Neural cell (in vitro differentiated cells): ENCODE measurements at regions not wholly inside any gene's neighbourhood (a gene's known extent, or its start where the extent isn't known, plus 50 kb on each side); places are given as distances from the start of the nearest gene placed in this dataset.

Experiments
- H2AFZ ChIP-seq: fragments of 200-600, 300-800 bp; sonication (generic), shearing (Covaris generic); 2 replicates; pipeline ENCODE4 v1.6.0; 2014; ENCODE audit warnings: low read depth, mild to moderate bottlenecking, antibody characterized with exemption, low read length, moderate library complexity
- H3F3A ChIP-seq: fragments of 200-600 bp; shearing (Covaris generic); 2 replicates; pipeline ENCODE4 v1.6.1; 2016; ENCODE audit warnings: mild to moderate bottlenecking, moderate library complexity, mixed read lengths, antibody characterized with exemption, low read length; ENCODE audit not compliant: insufficient read depth, poor library complexity, severe bottlenecking
- H3K27ac ChIP-seq: fragments of 200-600, 300-800 bp; sonication (generic), shearing (Covaris generic); 2 replicates; pipeline ENCODE4 v1.5.1; 2014; ENCODE audit warnings: mild to moderate bottlenecking, low read length, moderate library complexity
- H3K27me3 ChIP-seq: fragments of 300-800, 200-600 bp; sonication (generic), shearing (Covaris generic); 2 replicates; pipeline ENCODE4 v1.6.0; 2014; ENCODE audit warnings: mild to moderate bottlenecking, low read depth, low read length, moderate library complexity; ENCODE audit not compliant: insufficient read depth
- H3K36me3 ChIP-seq: fragments of 300-800, 200-600 bp; sonication (generic), shearing (Covaris generic); 2 replicates; pipeline ENCODE4 v1.5.1; 2014; ENCODE audit warnings: mild to moderate bottlenecking, antibody characterized with exemption, low read length, moderate library complexity; ENCODE audit not compliant: insufficient read depth
- H3K4me2 ChIP-seq: fragments of 300-800, 200-600 bp; sonication (generic), shearing (Covaris generic); 2 replicates; pipeline ENCODE4 v1.6.0; 2014; ENCODE audit warnings: mild to moderate bottlenecking, low read length
- H3K4me3 ChIP-seq: fragments of 300-800, 200-600 bp; sonication (generic), shearing (Covaris generic); 2 replicates; pipeline ENCODE4 v1.5.1; 2014; ENCODE audit warnings: mild to moderate bottlenecking, low read length, moderate library complexity
- H3K79me2 ChIP-seq: fragments of 200-600 bp; shearing (Covaris generic); replicated peaks from 2 replicates; pipeline ENCODE4 v1.6.0; 2014; ENCODE audit warnings: mild to moderate bottlenecking, low read length, moderate library complexity; ENCODE audit not compliant: insufficient read depth
- H3K9ac ChIP-seq: fragments of 300-800, 200-600 bp; sonication (generic), shearing (Covaris generic); 2 replicates; pipeline ENCODE4 v1.6.1; 2016; ENCODE audit warnings: mild to moderate bottlenecking, low read length, mixed read lengths
- H3K9me2 ChIP-seq: fragments of 200-600 bp; shearing (Covaris generic); 2 replicates; pipeline ENCODE4 v1.6.1; 2016; ENCODE audit warnings: mild to moderate bottlenecking, low read length, mixed read lengths; ENCODE audit not compliant: insufficient read depth
- H3K9me3 ChIP-seq: fragments of 200-600, 300-800 bp; sonication (generic), shearing (Covaris generic); 2 replicates; pipeline ENCODE4 v1.6.1; 2016; ENCODE audit warnings: mild to moderate bottlenecking, mixed run types, low read length, moderate library complexity, mixed read lengths
- H4K20me1 ChIP-seq: fragments of 200-600 bp; shearing (Covaris generic); 2 replicates; pipeline ENCODE4 v1.6.1; 2016; ENCODE audit warnings: mild to moderate bottlenecking, mixed run types; ENCODE audit not compliant: insufficient read depth
- CTCF ChIP-seq: fragments of 450-650 bp; IDR thresholded peaks from 2 replicates; pipeline ENCODE4 v1.5.1; 2014; ENCODE audit warnings: antibody characterized with exemption, mild to moderate bottlenecking, moderate library complexity; ENCODE audit not compliant: poor library complexity, severe bottlenecking
- EP300 ChIP-seq: fragments of 450-650 bp; conservative IDR thresholded peaks from 2 replicates; pipeline ENCODE4 v1.6.1; 2014; ENCODE audit warnings: antibody characterized with exemption, mild to moderate bottlenecking, moderate library complexity; ENCODE audit not compliant: poor library complexity, severe bottlenecking
- EZH2 ChIP-seq: fragments of 200-600, 300-800 bp; shearing (Covaris generic), sonication (generic); IDR thresholded peaks from 2 replicates; pipeline ENCODE4 v1.6.1; 2014; ENCODE audit warnings: antibody characterized with exemption, low read length, borderline replicate concordance, mild to moderate bottlenecking; ENCODE audit not compliant: insufficient read depth, poor library complexity, severe bottlenecking
- MXI1 ChIP-seq: fragments of 450-650 bp; conservative IDR thresholded peaks from 2 replicates; pipeline ENCODE4 v1.6.1; 2014; ENCODE audit warnings: antibody characterized with exemption, mild to moderate bottlenecking; ENCODE audit not compliant: poor library complexity, severe bottlenecking
- POLR2AphosphoS5 ChIP-seq: IDR thresholded peaks from 2 replicates; pipeline ENCODE4 v1.6.1; 2012
- RAD21 ChIP-seq: fragments of 450-650 bp; conservative IDR thresholded peaks from 2 replicates; pipeline ENCODE4 v1.6.1; 2014; ENCODE audit warnings: antibody characterized with exemption, mild to moderate bottlenecking, moderate library complexity
- REST ChIP-seq: IDR thresholded peaks from 2 replicates; pipeline ENCODE4 v1.6.1; 2012; ENCODE audit warnings: borderline replicate concordance
- SMC3 ChIP-seq: fragments of 450-650 bp; conservative IDR thresholded peaks from 2 replicates; pipeline ENCODE4 v1.6.1; 2014; ENCODE audit warnings: antibody characterized with exemption, mild to moderate bottlenecking, moderate library complexity; ENCODE audit not compliant: poor library complexity
- TAF1 ChIP-seq: IDR thresholded peaks from 2 replicates; pipeline ENCODE4 v1.6.1; 2012; ENCODE audit warnings: low read depth

- no peak for TF ChIP-seq SMC3
- no peak for TF ChIP-seq TAF1
- no peak for TF ChIP-seq MXI1
These were observed 156.4 kb downstream of the UQCRFS1 start (continued) for GRCh38 chr19:29056535-29056934.

GRCh38 chr19:29054886-29055675, 157.9 kb downstream of the UQCRFS1 start:
- H3K9me2 ChIP-seq: no peaks in the 10 kb centered on the region
- H3K79me2 ChIP-seq: no peaks in the 10 kb centered on the region
- no peak overlapping the region for H3K9ac ChIP-seq
- TF ChIP-seq EZH2 (no peak), POLR2AphosphoS5 (no peak), MXI1 (no peak), EP300 (no peak), CTCF (no peak)
- H3K27me3 ChIP-seq: no peaks in the 10 kb centered on the region
- no peaks in the 10 kb centered on the region for H3F3A ChIP-seq
- no peak overlapping the region for H3K27ac ChIP-seq
- no peak overlapping the region for H3K4me2 ChIP-seq
- H3K36me3 ChIP-seq: no peaks in the 10 kb centered on the region
- H2AFZ ChIP-seq: no peak overlapping the region
- no peaks in the 10 kb centered on the region for H4K20me1 ChIP-seq
- no peaks in the 10 kb centered on the region for H3K9me3 ChIP-seq
- no peak overlapping the region for H3K4me3 ChIP-seq

- H3K27me3 ChIP-seq: no peaks in the 10 kb centered on the region
- H3K27ac ChIP-seq: no peak overlapping the region
- TF ChIP-seq TAF1 (no peak), SMC3 (no peak), MXI1 (no peak), EP300 (no peak), CTCF (no peak), RAD21 (no peak), EZH2 (no peak), REST (no peak), POLR2AphosphoS5 (no peak)
- no peaks in the 10 kb centered on the region for H3K36me3 ChIP-seq
- H3F3A ChIP-seq: no peaks in the 10 kb centered on the region
- no peak overlapping the region for H3K4me3 ChIP-seq
- no peak overlapping the region for H2AFZ ChIP-seq
- no peaks in the 10 kb centered on the region for H4K20me1 ChIP-seq
- no peak overlapping the region for H3K4me2 ChIP-seq
- no peaks in the 10 kb centered on the region for H3K9me3 ChIP-seq
- no peaks in the 10 kb centered on the region for H3K9me2 ChIP-seq
- H3K79me2 ChIP-seq: no peaks in the 10 kb centered on the region
- H3K9ac ChIP-seq: no peak overlapping the region
These were observed 164.1 kb downstream of the UQCRFS1 start for GRCh38 chr19:29048873-29049272.
